HG02623 (cell line): ENCODE measurements at regions not wholly inside any gene's neighbourhood (a gene's known extent, or its start where the extent isn't known, plus 50 kb on each side); places are given as distances from the start of the nearest gene placed in this dataset.
"Not testable (repeated sequence)": the region's sequence is repeated elsewhere in the genome, so short reads cannot be mapped to it uniquely, and the experiment has no call there.

Source experiments
- ATAC-seq: cut with Tn5 transposase; IDR thresholded peaks from one replicate; pipeline ENCODE4 v1.9.1; 2021; ENCODE audit warnings: moderate library complexity; ENCODE audit not compliant: unreplicated experiment

DNA sequence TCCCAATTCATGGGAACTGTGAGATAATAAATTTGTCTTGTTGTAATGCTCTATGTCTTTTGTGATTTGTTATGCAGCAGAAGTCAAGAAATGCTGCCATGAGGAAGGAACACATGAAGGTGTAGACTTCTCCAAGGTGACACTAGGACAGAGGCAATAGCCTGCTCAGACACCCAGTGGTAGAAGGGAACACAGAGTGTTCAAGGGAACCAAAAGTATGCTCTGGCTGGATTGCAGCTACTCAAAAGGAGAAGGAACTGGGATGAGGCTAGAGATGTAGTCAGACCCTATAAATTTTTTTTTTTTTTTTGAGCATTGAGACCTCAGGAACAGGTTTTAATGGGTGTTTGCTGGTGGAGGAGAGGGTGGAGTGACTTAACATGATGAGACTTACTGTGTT, 232.5 kb downstream of the PARP8 start:
- no peak for ATAC-seq

DNA sequence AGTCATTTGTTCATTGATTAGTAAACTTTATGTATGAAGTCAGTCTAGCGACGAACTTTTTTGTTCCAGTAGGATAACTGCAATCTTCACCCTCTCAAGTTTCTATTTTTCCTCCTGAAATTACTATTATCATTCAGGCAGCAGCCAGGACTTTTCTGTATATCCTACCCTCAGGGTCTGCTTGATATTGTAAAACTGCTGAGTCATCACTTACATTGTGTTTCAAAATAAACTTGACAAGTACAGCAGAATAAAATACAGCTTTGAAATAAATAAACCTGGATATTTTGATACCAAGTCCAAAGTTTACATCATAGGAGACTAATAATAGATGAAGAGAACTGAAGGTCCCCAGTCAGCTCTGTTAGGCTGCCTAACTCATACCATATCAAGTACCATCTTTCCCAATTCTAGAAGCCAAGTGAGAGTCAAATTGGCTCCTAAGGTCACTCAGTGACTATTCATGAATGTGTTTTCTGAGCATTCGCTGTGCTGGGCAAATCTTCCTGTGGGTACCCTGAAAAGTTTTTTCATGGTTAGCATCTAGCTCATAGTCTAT, 234.6 kb downstream of the PARP8 start:
- ATAC-seq: no peak

DNA sequence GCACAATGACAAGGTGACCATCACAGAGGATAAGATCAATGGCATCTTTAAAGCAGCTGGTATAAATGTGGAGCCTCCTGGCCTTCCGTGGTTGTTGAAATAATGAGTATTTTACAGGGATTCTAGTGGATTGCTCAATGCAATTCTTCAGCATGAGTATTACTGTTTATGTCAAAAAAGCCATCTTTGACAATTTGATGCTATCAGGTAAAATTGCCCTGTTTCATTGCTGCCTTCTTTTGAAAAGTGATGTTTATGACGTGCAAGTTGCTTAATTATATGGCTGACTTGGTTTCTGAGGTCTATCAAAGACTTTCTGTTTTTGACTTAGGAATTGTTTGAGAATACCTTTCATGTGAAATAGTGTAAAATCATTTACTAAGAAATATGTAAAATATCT, 237.2 kb downstream of the PARP8 start:
- ATAC-seq: no peak

DNA sequence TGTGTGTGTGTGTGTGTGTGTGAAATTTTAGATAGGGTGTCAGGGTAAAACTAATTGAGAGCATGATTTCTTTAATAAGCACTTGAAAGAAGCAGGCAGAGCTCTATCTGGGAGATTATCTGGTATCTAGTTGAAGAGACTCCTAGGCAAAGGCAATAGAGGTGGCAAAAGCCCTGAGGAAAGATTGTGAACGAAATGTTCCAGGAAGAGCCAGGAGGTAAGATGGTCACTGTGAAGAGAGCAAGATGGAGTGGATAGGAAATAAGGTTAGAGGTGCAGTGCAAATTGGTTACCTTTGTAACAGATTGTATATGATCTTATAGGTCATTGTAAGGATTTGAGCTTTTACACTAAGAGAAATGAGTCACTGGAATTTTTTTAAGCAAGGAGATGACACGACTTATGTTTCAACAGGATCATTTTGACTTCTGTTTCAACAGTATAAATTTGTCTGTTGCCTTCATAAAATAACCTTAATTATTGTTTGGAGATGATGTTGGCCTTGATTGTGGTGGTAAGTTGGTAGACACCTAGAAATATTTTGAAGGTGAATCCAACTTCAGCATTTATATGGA, 239.6 kb downstream of the PARP8 start:
- no peak for ATAC-seq

DNA sequence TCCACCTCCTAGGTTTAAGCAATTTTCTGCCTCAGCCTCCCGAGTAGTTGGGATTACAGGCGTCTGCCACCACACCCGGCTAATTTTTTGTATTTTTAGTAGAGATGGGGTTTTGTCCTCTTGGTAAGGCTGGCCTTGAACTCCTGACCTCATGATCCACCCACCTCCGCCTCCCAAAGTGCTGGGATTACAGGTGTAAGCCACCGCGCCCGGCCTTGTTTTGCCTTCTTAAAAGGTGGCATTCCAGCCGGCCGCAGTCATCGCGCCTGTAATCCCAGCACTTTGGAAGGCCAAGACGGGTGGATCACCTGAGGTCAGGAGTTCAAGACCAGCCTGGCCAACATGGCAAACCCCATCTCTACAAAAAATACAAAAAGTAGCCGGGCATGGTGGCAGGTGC, 253.7 kb downstream of the PARP8 start:
- ATAC-seq: not testable (repeated sequence)

DNA sequence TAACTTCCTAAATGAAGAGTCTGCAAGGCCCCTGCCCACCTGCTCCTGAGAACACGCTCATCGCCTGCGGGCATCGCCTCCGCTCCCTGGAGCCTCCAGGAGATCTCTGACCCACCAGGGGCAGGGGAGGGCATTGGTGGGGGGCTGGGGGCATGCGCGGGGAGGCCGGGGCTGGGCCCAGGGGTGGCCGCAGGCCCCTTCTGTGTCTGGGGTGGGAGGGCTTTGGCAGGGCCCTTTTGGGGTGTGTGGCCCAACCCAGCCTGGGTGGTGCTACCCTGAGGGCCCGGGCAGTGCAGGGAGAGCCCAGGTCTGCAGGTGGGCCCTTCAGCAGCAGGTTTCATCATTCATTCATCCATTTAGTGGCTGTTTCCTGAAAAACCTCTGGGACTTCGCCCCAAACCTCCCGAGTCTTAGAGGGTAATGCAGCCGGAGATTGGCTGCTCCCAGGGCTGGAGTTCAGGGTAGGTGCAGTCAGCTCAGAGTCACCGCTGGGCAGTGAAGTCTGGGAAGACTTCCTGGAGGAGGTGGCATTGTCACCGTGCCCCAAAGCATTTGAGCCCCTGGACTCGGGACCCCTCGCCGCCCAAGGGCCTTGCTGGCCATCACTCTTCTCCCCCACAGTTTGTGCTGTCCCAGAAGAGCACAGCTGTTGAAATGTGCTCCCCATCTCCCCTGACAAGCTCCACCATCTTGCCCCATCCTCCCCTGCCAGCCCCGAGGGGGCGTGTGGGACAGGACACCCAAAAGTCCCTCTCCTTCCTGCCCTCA, 255.1 kb downstream of the PARP8 start:
- ATAC-seq: no peak

DNA sequence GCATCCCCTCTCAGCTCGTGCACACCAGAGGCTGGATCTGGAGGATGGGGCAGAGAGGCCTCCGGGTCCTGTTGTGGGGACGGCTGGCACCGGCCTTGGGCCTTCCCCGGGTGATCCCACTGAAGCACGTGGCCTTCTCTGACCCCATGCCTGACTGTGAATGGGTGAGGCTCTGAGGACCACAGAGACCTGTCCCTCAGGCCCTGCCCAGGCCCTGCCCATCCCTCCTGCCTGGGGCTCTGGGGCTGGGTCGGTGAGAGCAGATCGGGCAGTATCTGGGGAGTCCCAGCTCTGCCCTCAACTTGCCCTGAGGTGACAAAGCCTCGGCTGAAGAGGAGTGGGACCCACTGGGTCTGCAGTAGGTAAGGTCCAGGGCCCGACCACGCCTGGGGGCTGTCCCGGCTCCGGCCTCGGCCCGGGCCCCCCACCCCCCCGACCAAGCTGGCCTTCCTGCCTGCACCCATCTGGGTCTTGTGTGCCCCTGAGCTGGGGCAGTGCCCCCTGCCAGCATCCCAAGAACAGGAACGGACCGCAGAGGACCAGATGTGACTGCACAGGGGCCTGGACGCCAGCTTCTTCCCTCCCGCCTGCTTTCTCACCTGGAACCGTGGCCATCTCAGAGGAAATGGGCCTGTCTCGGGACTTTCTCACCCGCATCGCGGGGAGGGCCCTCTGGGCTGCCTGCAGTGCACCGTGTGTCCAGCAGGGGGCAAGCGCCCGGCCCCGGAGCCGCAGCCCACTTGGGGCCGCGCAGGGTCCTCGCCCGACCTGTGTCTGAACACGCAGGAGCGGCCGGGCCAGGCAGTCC, 255.9 kb downstream of the PARP8 start:
- peak; percentile 72 for ATAC-seq

DNA sequence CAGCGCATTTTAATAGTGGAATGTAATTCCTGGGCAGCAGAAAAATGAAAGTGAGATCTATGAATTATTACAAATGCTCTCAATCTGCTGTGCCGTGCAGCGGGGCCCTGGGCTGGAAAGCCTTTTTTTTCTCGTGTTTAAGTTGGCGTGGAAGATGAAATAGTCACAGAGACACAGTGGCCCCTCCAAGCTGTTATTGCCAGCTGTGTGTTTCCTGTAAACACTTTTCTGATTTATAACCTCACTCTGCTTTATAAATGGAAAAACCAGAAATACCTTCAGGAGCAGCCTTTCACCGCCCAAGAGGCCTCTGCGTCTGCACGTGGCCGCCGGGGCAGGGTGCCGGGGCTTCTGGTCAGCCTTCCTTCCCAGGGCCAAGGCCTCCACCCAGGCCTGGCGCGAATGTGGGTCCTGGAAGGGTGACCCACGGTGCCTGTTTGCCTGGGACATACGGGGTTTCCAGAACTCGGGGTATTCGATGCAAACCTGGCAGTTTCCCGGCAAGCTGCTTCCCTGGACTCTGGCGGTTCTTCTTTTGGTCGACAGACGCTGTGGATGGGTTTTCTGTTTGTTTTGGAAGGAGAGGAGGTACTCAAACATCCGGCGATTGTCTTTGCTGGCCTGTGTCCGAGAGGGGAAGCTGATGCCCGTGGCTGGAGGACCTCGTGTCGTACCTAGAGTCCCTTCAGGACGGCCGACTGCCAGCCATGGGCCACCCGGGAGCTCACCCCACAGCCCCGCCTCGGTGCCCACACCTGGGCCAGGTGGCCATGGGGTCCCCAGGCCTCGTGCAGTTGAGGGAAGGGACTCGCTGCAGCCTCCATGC, 256.7 kb downstream of the PARP8 start:
- no peak for ATAC-seq

DNA sequence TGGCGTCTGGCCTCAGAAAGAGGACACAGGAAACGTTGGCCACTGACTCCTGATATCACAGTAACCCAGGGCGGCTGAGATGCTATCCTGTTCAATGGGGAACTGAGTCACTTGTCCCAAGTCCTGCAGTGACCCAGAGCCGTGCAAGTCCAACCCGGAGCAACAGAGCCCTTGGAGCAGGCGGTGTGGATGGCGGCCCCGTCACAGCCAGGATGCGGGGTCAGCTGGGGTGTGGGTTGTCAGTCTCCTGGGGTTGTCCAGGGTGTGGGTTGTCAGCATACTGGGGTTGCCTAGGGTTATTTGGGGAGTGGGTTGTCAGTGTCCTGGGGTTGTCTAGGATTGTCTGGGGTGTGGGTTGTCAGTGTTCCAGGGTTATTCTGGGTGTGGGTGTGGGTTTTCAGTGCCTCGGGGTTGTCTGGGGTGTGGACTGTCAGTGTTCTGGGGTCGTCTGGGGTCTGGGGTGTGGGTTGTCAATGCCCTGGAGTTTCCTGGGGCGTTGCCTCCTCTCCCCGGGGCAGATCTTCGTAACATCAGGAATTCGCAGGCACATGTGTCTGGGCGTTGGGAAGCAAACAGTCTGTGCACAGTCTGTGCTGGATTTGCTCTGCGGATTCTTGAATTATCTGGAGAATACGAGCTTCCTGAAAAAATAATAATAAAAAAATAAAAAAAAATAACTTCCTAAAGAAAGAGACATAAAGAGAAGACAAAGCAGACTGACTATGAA, 257.5 kb downstream of the PARP8 start:
- no peak for ATAC-seq

DNA sequence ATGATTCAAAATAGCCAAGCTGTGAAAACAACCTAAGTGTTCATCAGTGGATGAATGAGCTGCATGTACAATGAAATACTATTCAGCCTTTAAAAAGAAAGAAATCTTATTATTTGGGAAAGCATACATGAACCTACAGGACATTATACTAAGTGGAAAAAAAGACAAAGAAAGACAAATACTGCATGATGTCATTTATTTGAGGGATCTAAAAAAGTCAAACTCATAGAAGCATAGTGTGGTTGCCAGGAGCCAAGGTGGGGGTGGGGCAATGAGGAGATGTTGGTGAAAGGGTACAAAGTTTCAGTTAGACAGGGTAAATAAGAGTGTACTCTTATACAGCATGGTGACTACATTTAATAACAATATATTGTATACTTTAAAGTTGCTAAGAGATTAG, 261.5 kb downstream of the PARP8 start:
- no peak for ATAC-seq

DNA sequence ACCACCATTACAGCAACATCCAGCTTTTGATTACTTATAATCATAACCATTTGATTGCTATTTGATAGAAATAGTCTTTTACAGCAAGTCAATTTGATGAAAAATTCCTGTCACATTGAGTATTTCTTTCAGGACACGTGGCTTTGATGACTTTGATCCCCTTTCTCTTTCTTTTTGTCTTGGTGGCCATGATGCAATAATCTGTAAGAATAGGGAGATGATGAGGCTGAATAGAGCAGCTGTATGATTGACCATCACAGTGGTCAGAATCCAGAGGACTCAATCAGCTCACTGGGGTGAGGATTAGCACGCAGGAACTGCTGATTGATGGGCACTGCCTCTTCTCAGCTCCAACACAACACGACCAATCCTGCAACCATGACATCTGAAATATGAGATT, 262.7 kb downstream of the PARP8 start:
- ATAC-seq: no peak

DNA sequence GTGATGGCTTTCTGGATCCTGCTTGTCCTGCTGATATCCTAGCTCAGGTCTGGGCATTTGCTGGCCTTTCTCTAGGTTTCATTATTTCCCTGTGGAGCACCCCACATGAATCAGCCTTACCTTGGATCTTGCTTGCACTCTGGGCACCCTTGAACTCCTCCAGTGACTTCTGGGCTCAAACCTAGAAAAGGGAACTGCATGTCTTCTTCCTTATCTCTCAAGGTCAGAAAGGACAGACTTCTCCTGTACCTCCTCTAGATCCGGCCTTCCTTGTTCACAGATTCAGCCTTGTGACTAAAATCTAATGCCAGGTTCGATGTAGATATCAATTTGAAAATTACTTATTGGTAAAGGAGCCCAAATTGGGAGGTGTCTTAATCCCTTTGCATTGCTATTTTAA, 267.9 kb downstream of the PARP8 start:
- no peak for ATAC-seq

DNA sequence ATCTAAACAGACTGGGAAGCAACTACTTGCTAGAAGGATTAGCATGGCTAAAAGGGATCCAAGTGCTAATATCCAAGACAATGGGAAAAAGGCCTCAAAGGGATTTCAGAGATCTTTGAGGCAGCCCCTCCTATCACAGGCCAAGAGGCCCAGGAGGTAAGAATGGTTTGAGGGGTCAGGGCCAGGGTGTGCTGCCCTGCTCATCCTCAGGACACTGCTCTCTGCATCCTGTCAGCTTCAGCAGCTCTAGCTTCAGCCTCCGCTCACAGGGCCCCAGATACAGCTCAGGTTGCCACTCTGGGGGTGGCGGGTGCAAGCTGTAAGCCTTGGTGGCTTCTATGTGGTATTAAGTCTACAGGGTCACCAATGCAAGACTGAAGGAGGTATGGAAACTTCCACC, 278.7 kb downstream of the PARP8 start:
- no peak for ATAC-seq

DNA sequence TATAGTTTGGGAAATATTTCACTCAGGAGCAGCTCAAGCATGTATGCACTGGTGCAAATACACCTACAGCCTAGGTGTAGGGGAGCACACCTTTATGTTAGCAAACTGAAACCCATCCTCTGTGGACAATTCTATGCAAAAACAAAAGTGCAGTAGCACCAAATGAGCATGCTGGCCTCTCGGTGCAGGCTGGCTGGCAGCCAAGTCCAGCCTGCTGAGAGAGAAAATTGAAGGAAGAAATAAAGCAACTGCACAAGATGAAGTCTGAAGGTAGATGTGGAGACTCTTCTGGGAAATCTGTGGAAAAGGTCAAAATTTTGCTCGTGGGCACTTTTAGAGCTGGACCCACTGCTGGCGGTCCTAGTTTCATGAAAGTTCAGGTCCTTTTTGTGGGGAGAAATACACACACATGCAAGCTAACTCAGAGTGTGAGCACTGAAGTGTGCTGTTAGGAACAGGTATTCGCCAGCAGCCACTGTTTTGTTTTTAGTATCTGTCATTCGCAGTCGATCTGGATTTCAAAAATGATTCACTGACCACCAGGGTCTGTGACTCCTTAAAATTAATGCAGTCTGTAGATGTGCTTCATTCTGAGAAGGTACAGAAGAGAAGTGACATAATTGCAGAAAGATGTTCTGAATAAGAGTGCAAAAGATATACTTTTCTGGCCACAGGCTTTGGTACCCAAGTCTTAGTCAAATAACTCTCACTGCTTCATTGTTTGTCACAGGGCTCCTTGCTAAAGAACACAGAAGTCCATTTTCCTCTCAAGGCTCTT, 281.7 kb downstream of the PARP8 start:
- ATAC-seq: no peak

DNA sequence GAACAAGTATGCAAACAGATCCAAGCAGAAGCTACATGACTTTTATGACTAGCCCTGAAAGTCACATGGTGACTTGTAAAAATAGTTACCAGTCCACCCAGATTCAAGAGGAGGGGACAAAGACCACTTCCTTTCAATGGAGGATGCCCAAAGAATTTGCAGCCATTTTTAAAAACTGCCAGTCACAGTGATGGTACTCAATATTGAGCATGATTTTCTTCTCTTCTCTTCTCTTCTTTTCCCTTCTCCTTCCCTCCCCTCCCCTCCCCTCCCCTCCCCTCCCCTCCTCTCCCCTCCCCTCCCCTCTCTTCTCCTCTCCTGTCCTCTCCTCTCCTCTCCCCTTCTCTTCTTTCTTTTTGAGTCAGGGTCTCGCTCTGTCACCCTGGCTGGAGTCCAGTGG, 286.9 kb downstream of the PARP8 start:
- no peak for ATAC-seq

DNA sequence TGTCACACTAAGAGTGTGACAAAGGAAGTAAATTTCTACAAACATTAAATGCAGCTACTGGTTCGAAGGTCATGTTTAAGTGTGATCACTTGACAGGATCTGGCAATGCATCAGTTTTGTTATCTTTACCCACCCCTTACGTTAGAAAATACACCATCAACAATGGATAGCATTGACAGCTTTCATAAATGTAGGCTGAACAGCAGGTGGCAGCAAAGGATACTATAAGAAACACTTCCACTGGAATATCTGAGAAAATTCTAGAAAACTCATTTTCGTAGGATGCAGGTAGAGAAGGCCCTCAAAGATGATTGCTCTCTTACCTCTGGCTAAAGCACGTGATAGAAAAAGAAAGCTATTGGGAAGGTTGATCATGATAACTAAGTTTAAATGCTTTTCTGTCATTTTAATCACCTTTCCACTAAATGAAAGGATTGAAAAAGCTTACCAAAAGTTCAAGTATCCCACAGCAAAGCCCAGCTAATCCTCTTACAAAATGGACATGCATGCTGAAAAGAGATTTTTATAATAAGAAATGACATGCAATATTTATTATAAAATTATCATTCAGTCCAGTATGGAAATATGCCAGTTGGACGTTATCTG, 292.5 kb downstream of the PARP8 start:
- ATAC-seq: no peak

DNA sequence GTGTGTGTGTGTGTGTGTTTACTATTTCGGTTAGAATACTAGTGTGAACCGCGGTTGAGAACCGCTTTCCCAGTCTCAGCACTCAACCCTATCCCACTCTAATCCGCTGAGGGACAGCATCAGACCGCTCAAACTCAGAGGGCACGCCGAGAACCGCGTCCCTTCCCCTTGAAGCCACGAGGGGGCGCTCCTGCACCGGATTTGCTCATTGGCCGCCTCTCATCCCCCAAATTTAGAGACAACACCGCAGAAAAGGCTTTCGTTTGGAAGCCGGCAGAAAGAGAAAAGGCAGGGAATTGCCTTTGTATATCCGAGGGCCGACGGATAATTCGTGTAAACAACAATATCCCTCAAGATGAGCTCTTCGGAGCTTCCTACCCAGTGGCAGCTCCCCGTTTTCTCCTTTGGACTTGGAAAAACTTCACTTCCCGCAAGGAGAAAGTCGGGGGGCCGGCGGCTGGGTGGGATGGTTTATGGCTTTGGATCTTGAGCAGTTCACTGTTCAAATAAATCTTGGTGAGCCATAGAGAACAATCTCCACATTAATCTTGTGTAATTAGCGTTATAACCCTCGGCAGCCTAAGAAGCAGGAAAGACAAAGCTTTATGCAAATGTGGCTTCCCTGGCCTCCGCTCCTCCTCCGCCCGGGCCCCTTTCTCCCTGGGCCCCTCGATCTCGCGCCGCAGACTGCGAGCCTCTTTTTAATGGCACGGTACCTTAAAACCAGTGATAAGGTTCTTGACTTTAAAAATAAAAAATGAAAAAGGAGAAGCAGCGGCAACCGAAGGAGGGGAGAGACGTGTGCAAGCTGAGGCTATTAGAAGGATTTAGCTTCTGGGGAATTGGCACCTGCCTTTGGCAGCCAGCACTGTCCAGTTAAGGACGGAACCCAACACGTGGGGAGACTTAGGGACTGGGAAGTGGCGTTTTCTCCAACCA, 296.8 kb downstream of the PARP8 start:
- peak; percentile 80 for ATAC-seq
